ENCODE measurements at regions not wholly inside any gene's neighbourhood (a gene's known extent, or its start where the extent isn't known, plus 50 kb on each side); places are given as distances from the start of the nearest gene placed in this dataset.

- TF ChIP-seq EZH2phosphoT487 (IDR thresholded peaks at IDR 0.05; ENCODE audit: insufficient read depth, low read depth) = no peak
- TF ChIP-seq EZH2 (IDR thresholded peaks at IDR 0.05; ENCODE audit: insufficient read depth, poor library complexity, severe bottlenecking) = no peak
Observed at GRCh38 chr3:107934808-107935207, 156.0 kb downstream of the CD47 start.
